SJSA1 (cell line): ENCODE measurements at regions not wholly inside any gene's neighbourhood (a gene's known extent, or its start where the extent isn't known, plus 50 kb on each side); places are given as distances from the start of the nearest gene placed in this dataset.

Source experiments
- DNase-seq, 2 experiments: peaks; one replicate each; pipeline ENCODE4 v3.0.0-alpha.2; 2015 to 2020; ENCODE audit warnings: low spot score in 2 of 2, low read depth in 1 of 2
- H3K27ac ChIP-seq: fragments of 250-450 bp; sonication (Bioruptor Pico); 2 replicates; pipeline ENCODE4 v1.5.1; 2020; ENCODE audit warnings: mild to moderate bottlenecking, moderate library complexity
- H3K27me3 ChIP-seq: fragments of 250-450 bp; sonication (Bioruptor Pico); replicated peaks from 2 replicates; pipeline ENCODE4 v1.5.1; 2020; ENCODE audit warnings: mild to moderate bottlenecking, moderate library complexity
- H3K36me3 ChIP-seq: fragments of 250-450 bp; sonication (Bioruptor Pico); 2 replicates; pipeline ENCODE4 v1.5.1; 2020; ENCODE audit warnings: mild to moderate bottlenecking
- H3K4me1 ChIP-seq: fragments of 250-450 bp; sonication (Bioruptor Pico); replicated peaks from 2 replicates; pipeline ENCODE4 v1.6.1; 2021; ENCODE audit warnings: mild to moderate bottlenecking
- H3K4me3 ChIP-seq: fragments of 250-450 bp; sonication (Bioruptor Pico); 2 replicates; pipeline ENCODE4 v1.5.1; 2020; ENCODE audit warnings: mild to moderate bottlenecking
- H3K9me3 ChIP-seq: fragments of 250-450 bp; sonication (Bioruptor Pico); replicated peaks from 2 replicates; pipeline ENCODE4 v1.5.1; 2020; ENCODE audit warnings: mild to moderate bottlenecking

DNA sequence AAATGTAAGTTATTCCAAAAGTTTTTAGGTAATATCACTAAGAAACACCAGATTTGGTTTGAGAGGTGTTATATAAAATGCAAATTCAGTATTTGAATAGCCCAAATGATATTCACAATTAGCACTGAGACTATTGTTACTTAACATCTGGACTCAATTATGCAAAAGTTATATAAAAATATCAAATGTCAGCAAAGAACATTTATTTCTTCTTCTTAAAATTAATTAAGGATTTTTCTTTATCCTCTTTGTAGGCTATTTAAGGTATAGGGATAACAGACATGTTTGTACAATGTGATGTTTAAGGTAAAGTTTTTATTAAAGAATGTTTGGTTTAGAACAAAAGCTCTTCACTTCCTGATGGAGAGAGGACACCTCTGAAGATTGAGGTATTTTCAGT lies 63.3 kb upstream of the GK2 start:
- no peak overlapping the region for H3K27ac ChIP-seq
- H3K27me3 ChIP-seq, result no peaks in the 10 kb centered on the region
- peaks cover 3% of the 10 kb centered on the region; the same call in 1 of the 2 replicates for H3K4me1 ChIP-seq
- DNase-seq, result no peak
- no peaks in the 10 kb centered on the region for H3K36me3 ChIP-seq
- no peaks in the 10 kb centered on the region for H3K9me3 ChIP-seq
- no peak overlapping the region for H3K4me3 ChIP-seq

- H3K4me1 ChIP-seq, result peaks cover 3% of the 10 kb centered on the region; the same call in 1 of the 2 replicates
- DNase-seq, result no peak
- no peak overlapping the region for H3K27ac ChIP-seq
- no peak overlapping the region for H3K4me3 ChIP-seq
- H3K9me3 ChIP-seq, result no peaks in the 10 kb centered on the region
- H3K36me3 ChIP-seq, result no peaks in the 10 kb centered on the region
- H3K27me3 ChIP-seq, result no peaks in the 10 kb centered on the region
These were observed 59.4 kb upstream of the GK2 start for GRCh38 chr4:79467246-79467932.

- Histone ChIP-seq H3K27ac (no peak overlapping the region), H3K4me3 (no peak overlapping the region), H3K9me3 (no peaks in the 10 kb centered on the region), H3K4me1 (peaks cover 3% of the 10 kb centered on the region; the same call in 1 of the 2 replicates), H3K27me3 (no peaks in the 10 kb centered on the region), H3K36me3 (no peaks in the 10 kb centered on the region)
- DNase-seq, result no peak
These were observed 58.6 kb upstream of the GK2 start for GRCh38 chr4:79466621-79467020.
